Heart left ventricle (tissue), 16 donors: ENCODE measurements at regions not wholly inside any gene's neighbourhood (a gene's known extent, or its start where the extent isn't known, plus 50 kb on each side); places are given as distances from the start of the nearest gene placed in this dataset.

Experiments used
- ATAC-seq, 4 donors: fragments of 200-7000 bp; cut with Tn5 transposase; one replicate each; pipeline ENCODE4 v1.9.1; 2020 to 2022; ENCODE audit warnings: moderate library complexity in 4 of 4, mild to moderate bottlenecking in 3 of 4, moderate number of reproducible peaks in 1 of 4
- DNase-seq, 5 donors: peaks; one replicate each; pipeline ENCODE4 v3.0.0-alpha.2; 2020
- H3K27ac ChIP-seq, 12 donors: fragments of 200-600 bp; sonication (generic) in 4 of 12; one replicate each; pipeline versions ENCODE4 v1.5.0 to v1.8.0; 2016 to 2022; ENCODE audit warnings: mild to moderate bottlenecking in 2 of 12
- H3K27me3 ChIP-seq, 9 donors: fragments of 200-600 bp; sonication (generic) in 2 of 9; one replicate each; pipeline versions ENCODE4 v1.5.1 to v1.8.0; 2016 to 2022; ENCODE audit warnings: mild to moderate bottlenecking in 3 of 9
- H3K36me3 ChIP-seq, 9 donors: fragments of 200-600 bp; sonication (generic) in 2 of 9; one replicate each; pipeline versions ENCODE4 v1.5.0 to v1.8.0; 2018 to 2022; ENCODE audit warnings: mild to moderate bottlenecking in 2 of 9
- H3K4me1 ChIP-seq, 12 donors: fragments of 200-600 bp; sonication (generic) in 4 of 12; one replicate each; pipeline versions ENCODE4 v1.5.0 to v1.8.0; 2016 to 2022; ENCODE audit warnings: mild to moderate bottlenecking in 3 of 12
- H3K4me3 ChIP-seq, 12 donors: fragments of 200-600 bp; sonication (generic) in 4 of 12; one replicate each; pipeline versions ENCODE4 v1.5.0 to v1.8.0; 2017 to 2022; ENCODE audit warnings: mild to moderate bottlenecking in 9 of 12, moderate library complexity in 4 of 12
- H3K9me3 ChIP-seq, 12 donors: fragments of 200-600 bp; sonication (generic) in 4 of 12; one replicate each; pipeline versions ENCODE4 v1.5.0 to v1.8.0; 2016 to 2022; ENCODE audit warnings: mild to moderate bottlenecking in 1 of 12
- CTCF ChIP-seq, 12 donors: fragments of 200-600 bp; sonication (generic) in 4 of 12; IDR thresholded peaks; one replicate each; pipeline versions ENCODE4 v1.5.0 to v1.8.0; 2018 to 2022; ENCODE audit warnings: antibody characterized with exemption in 12 of 12, mild to moderate bottlenecking in 5 of 12
- POLR2A ChIP-seq, 2 donors: fragments of 450-650 bp; IDR thresholded peaks; one replicate each; pipeline ENCODE4 v1.6.1; 2017; ENCODE audit warnings: antibody characterized with exemption in 2 of 2, mild to moderate bottlenecking in 2 of 2, moderate library complexity in 2 of 2
- WGBS, 4 donors: extraction: QIAGEN DNeasy Blood & Tissue Kit in 2 of 4; methylation state at CpG; one replicate each; pipeline versions ENCODE4 v1.1.5 to v1.1.7; 2013 to 2018; 5-methylcytosine and 5-hydroxymethylcytosine counted together
- intact Hi-C, 10 donors: fragments of 100-400 bp; cut with DNase I; formaldehyde crosslinking; loops; one replicate each; pipeline versions ENCODE4 v1.11.1 to v1.14.2; 2022
- donor health status: ischemic (EF 13 %, LVEDD 7.1; RV severe dilation, severe dysfunction).
- donor health status: healthy with polysubstance abuse.
- donor health status: DM: no; HTN: yes; CAD: no.
- donor health status: DM: no; HTN: no; CAD: no.
- donor health status: ischemic (EF 25% LVEDD 6.9; RV normal size, moderate dysfunction).
- donor health status: ischemic (EF 25% LVEDD 5.7; RV mildly dilated, moderate dysfunction).
- donor health status: healthy.
- donor health status: DM: yes; HTN: yes; CAD: no.
- donor health status: ischemic (EF 35%, LVEDD 5.7; RV mildly dilated, moderate dysfunction).
- donor health status: nonischemic (EF 11% LVEDD 7.7; RV severe dilation, severe dysfunction).
- donor health status: DM: yes; HTN: yes; CAD: no.
- donor health status: PGD.
- donor health status: ischemic (EF 29% LVEDD 5.4; RV normal size, mild dysfunction).
- donor health status: nonischemic (EF 23%, LVEDD 6.1; RV moderate dilation, normal function).

- 42 to 63% (median 51%) methylated on average over 3 of the region's 3 CpGs for WGBS, 4 donors
- ATAC-seq: peak in 1 of 4 donors; percentile 50
- intact Hi-C loops: loop anchor here in 1 of 10 donors (10.0 kb wide), 1 partner anchor 180 kb away; no protein-coding TSS in a partner anchor
- Histone ChIP-seq H3K4me1 (peaks cover 0 to 20% (median 0%) of the 10 kb centered on the region in 12 donors), H3K27ac (peak overlapping the region in 10 of 12 donors; percentile 1 to 60 (median 37)), H3K4me3 (no peak overlapping the region), H3K9me3 (no peaks in the 10 kb centered on the region), H3K27me3 (no peaks in the 10 kb centered on the region), H3K36me3 (no peaks in the 10 kb centered on the region)
- DNase-seq: no peak
- TF ChIP-seq POLR2A (IDR thresholded peaks at IDR 0.05) (no peak), CTCF (IDR thresholded peaks at IDR 0.05) (no peak)
These were observed 277.9 kb upstream of the ADAMTS5 start for GRCh38 chr21:27244776-27245175.

GRCh38 chr21:27244352-27244751 is 277.5 kb upstream of the ADAMTS5 start:
- TF ChIP-seq POLR2A (IDR thresholded peaks at IDR 0.05) (no peak), CTCF (IDR thresholded peaks at IDR 0.05) (no peak)
- H3K36me3 ChIP-seq: no peaks in the 10 kb centered on the region
- peak in 3 of 4 donors; percentile 51 to 72 (median 57) for ATAC-seq
- H3K4me3 ChIP-seq: no peak overlapping the region
- H3K27ac ChIP-seq: peak overlapping the region in 8 of 12 donors; percentile 1 to 60 (median 40)
- intact Hi-C loops: loop anchor here in 1 of 10 donors (10.0 kb wide), 1 partner anchor 180 kb away; no protein-coding TSS in a partner anchor
- H3K4me1 ChIP-seq: peaks cover 0 to 20% (median 0%) of the 10 kb centered on the region in 12 donors
- DNase-seq: no peak
- H3K27me3 ChIP-seq: no peaks in the 10 kb centered on the region
- WGBS, 4 donors: 50 to 71% (median 65%) methylated on average over 2 of the region's 2 CpGs
- no peaks in the 10 kb centered on the region for H3K9me3 ChIP-seq

GRCh38 chr21:27240839-27241238 is 274.0 kb upstream of the ADAMTS5 start:
- ATAC-seq (no peak), DNase-seq (no peak)
- no peak overlapping the region for H3K4me3 ChIP-seq
- H3K9me3 ChIP-seq: no peaks in the 10 kb centered on the region
- no peaks in the 10 kb centered on the region for H3K27me3 ChIP-seq
- no peak for TF ChIP-seq CTCF (IDR thresholded peaks at IDR 0.05)
- no peak for TF ChIP-seq POLR2A (IDR thresholded peaks at IDR 0.05)
- H3K36me3 ChIP-seq: no peaks in the 10 kb centered on the region
- WGBS, 4 donors: 78 to 85% (median 82%) methylated on average over 2 of the region's 2 CpGs
- H3K27ac ChIP-seq: no peak overlapping the region
- peaks cover 0 to 20% (median 0%) of the 10 kb centered on the region in 12 donors for H3K4me1 ChIP-seq
- intact Hi-C loops: loop anchor here in 1 of 10 donors (10.0 kb wide), 1 partner anchor 184 kb away; no protein-coding TSS in a partner anchor

GRCh38 chr21:27233514-27234115 is 266.7 kb upstream of the ADAMTS5 start:
- TF ChIP-seq CTCF (IDR thresholded peaks at IDR 0.05) (no peak), POLR2A (IDR thresholded peaks at IDR 0.05) (no peak)
- 95 to 98% (median 97%) methylated on average over 2 of the region's 2 CpGs for WGBS, 4 donors
- intact Hi-C loops: no loop called here

More at GRCh38 chr21:27233514-27234115, 266.7 kb upstream of the ADAMTS5 start:
- Histone ChIP-seq H3K36me3 (no peaks in the 10 kb centered on the region), H3K4me1 (no peaks in the 10 kb centered on the region), H3K4me3 (no peak overlapping the region), H3K9me3 (no peaks in the 10 kb centered on the region), H3K27ac (no peak overlapping the region), H3K27me3 (no peaks in the 10 kb centered on the region)
- no peak for DNase-seq
- no peak for ATAC-seq
